Suprapubic skin (tissue), 4 donors: ENCODE measurements at regions not wholly inside any gene's neighbourhood (a gene's known extent, or its start where the extent isn't known, plus 50 kb on each side); places are given as distances from the start of the nearest gene placed in this dataset.

ENCODE experiments used
- POLR2A ChIP-seq, 2 donors: fragments of 450-650 bp; IDR thresholded peaks; one replicate each; pipeline ENCODE4 v1.6.1; 2017; ENCODE audit warnings: antibody characterized with exemption in 2 of 2, mild to moderate bottlenecking in 2 of 2, moderate library complexity in 2 of 2
- POLR2AphosphoS5 ChIP-seq, 3 donors: sonication (generic); formaldehyde crosslinking; IDR thresholded peaks; one replicate each; pipeline ENCODE4 v1.6.1; 2017; ENCODE audit warnings: antibody characterized with exemption in 3 of 3
- TF ChIP-seq, protein P1 (sequence below), 2 donors: fragments of 200-600 bp in 1 of 2; fragments of 450-650 bp in 1 of 2; sonication (generic) in 1 of 2; IDR thresholded peaks; one replicate each; pipeline ENCODE4 v1.5.1; 2016 to 2019; ENCODE audit warnings: antibody characterized with exemption in 2 of 2, mild to moderate bottlenecking in 1 of 2, moderate library complexity in 1 of 2

DNA sequence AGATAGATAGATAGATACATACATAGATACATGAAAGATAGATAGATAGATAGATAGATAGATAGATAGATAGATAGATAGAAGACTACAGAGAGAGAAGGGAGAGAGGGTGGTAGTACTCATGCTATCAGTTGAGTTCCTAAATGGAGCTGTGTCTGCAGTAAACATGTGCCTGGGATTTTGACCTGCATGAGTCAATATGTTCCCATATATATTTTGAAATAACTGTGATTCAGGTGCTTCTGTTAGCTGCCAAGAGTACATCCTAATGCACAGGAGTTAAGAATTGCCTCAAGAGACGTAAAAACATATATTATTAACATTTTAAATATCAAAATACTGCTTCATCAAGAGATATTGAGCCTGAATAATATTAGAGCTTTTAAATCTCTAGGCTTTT lies 379.4 kb downstream of the GRXCR1 start:
- TF ChIP-seq, protein P1, sequence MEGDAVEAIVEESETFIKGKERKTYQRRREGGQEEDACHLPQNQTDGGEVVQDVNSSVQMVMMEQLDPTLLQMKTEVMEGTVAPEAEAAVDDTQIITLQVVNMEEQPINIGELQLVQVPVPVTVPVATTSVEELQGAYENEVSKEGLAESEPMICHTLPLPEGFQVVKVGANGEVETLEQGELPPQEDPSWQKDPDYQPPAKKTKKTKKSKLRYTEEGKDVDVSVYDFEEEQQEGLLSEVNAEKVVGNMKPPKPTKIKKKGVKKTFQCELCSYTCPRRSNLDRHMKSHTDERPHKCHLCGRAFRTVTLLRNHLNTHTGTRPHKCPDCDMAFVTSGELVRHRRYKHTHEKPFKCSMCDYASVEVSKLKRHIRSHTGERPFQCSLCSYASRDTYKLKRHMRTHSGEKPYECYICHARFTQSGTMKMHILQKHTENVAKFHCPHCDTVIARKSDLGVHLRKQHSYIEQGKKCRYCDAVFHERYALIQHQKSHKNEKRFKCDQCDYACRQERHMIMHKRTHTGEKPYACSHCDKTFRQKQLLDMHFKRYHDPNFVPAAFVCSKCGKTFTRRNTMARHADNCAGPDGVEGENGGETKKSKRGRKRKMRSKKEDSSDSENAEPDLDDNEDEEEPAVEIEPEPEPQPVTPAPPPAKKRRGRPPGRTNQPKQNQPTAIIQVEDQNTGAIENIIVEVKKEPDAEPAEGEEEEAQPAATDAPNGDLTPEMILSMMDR (IDR thresholded peaks at IDR 0.05): no peak
- TF ChIP-seq POLR2A (IDR thresholded peaks at IDR 0.05) (no peak), POLR2AphosphoS5 (IDR thresholded peaks at IDR 0.05) (no peak)
